ENCODE measurements at regions not wholly inside any gene's neighbourhood (a gene's known extent, or its start where the extent isn't known, plus 50 kb on each side); places are given as distances from the start of the nearest gene placed in this dataset.

- TF ChIP-seq CTCF (IDR thresholded peaks at IDR 0.05 in 4 of 5, conservative IDR thresholded peaks at IDR 0.05 in 1 of 5), result no peak
- no peak for TF ChIP-seq POLR2A (IDR thresholded peaks at IDR 0.05)
- peak; percentile 68 to 78 for ATAC-seq
- H3K36me3 ChIP-seq, result no peaks in the 10 kb centered on the region
- in situ Hi-C loops (cut with MboI; ENCODE audit: low sequenced_read_pairs in 4 of 4) (no loop called here), intact Hi-C loops (cut with DNase I; ENCODE audit: low total_unique reads) (no loop called here)
- no peak overlapping the region for H3K4me3 ChIP-seq
- H3K4me1 ChIP-seq, result peaks cover 0 to under 1% of the 10 kb centered on the region in 2 donors
- DNase-seq, result no peak
- H3K27ac ChIP-seq, result peak overlapping the region in 2 of 4 donors; percentile 1 to 7
- no peaks in the 10 kb centered on the region for H3K9me3 ChIP-seq
- no peaks in the 10 kb centered on the region for H3K27me3 ChIP-seq
Measured at GRCh38 chr5:115386657-115387056, 90.2 kb upstream of the CCDC112 start.

- Histone ChIP-seq H3K36me3 (no peaks in the 10 kb centered on the region), H3K27me3 (no peaks in the 10 kb centered on the region), H3K27ac (no peak overlapping the region), H3K9me3 (no peaks in the 10 kb centered on the region), H3K4me3 (no peak overlapping the region), H3K4me1 (peaks cover 0 to 11% of the 10 kb centered on the region in 2 donors)
- in situ Hi-C loops (cut with MboI; ENCODE audit: low sequenced_read_pairs in 4 of 4) (no loop called here), intact Hi-C loops (cut with DNase I; ENCODE audit: low total_unique reads) (no loop called here)
- ATAC-seq (no peak), DNase-seq (no peak)
- no peak for TF ChIP-seq POLR2A (IDR thresholded peaks at IDR 0.05)
- TF ChIP-seq CTCF (IDR thresholded peaks at IDR 0.05 in 4 of 5, conservative IDR thresholded peaks at IDR 0.05 in 1 of 5), result no peak
Measured at GRCh38 chr5:115384587-115385375, 88.3 kb upstream of the CCDC112 start.

- no peak for ATAC-seq
- no peak for DNase-seq
- Histone ChIP-seq H3K27me3 (no peaks in the 10 kb centered on the region), H3K27ac (no peak overlapping the region), H3K4me3 (no peak overlapping the region), H3K4me1 (peaks cover 15 to 23% of the 10 kb centered on the region in 2 donors), H3K36me3 (no peaks in the 10 kb centered on the region), H3K9me3 (no peaks in the 10 kb centered on the region)
- TF ChIP-seq CTCF (IDR thresholded peaks at IDR 0.05 in 4 of 5, conservative IDR thresholded peaks at IDR 0.05 in 1 of 5), result no peak
- no peak for TF ChIP-seq POLR2A (IDR thresholded peaks at IDR 0.05)
- intact Hi-C loops (cut with DNase I; ENCODE audit: low total_unique reads), result no loop called here
- in situ Hi-C loops (cut with MboI; ENCODE audit: low sequenced_read_pairs in 4 of 4), result no loop called here
Measured at GRCh38 chr5:115382989-115383388, 86.5 kb upstream of the CCDC112 start.

GRCh38 chr5:115381911-115382662 is 85.6 kb upstream of the CCDC112 start:
- H3K27ac ChIP-seq, result peak overlapping the region in 3 of 4 donors; percentile 33 to 66 (median 39)
- DNase-seq (no peak), ATAC-seq (no peak)
- in situ Hi-C loops (cut with MboI; ENCODE audit: low sequenced_read_pairs in 4 of 4) (no loop called here), intact Hi-C loops (cut with DNase I; ENCODE audit: low total_unique reads) (no loop called here)
- H3K36me3 ChIP-seq, result no peaks in the 10 kb centered on the region
- H3K4me1 ChIP-seq, result peaks cover 24 to 32% of the 10 kb centered on the region in 2 donors
- no peaks in the 10 kb centered on the region for H3K9me3 ChIP-seq
- no peaks in the 10 kb centered on the region for H3K27me3 ChIP-seq
- no peak overlapping the region for H3K4me3 ChIP-seq
- TF ChIP-seq CTCF (IDR thresholded peaks at IDR 0.05 in 4 of 5, conservative IDR thresholded peaks at IDR 0.05 in 1 of 5) (no peak), POLR2A (IDR thresholded peaks at IDR 0.05) (no peak)
